ENCODE measurements at regions not wholly inside any gene's neighbourhood (a gene's known extent, or its start where the extent isn't known, plus 50 kb on each side); places are given as distances from the start of the nearest gene placed in this dataset.
"Not testable (repeated sequence)": the region's sequence is repeated elsewhere in the genome, so short reads cannot be mapped to it uniquely, and the experiment has no call there.

- no peak overlapping the region for H3K4me3 ChIP-seq
- H3K4me1 ChIP-seq = peaks cover 5% of the 10 kb centered on the region
- H3K9me3 ChIP-seq = no peaks in the 10 kb centered on the region
- no peaks in the 10 kb centered on the region for H3K36me3 ChIP-seq
- DNase-seq = no peak
- no peaks in the 10 kb centered on the region for H3K27me3 ChIP-seq
- H3K27ac ChIP-seq = no peak overlapping the region
- intact Hi-C loops (cut with DNase I) = no loop called here
- H3K9ac ChIP-seq (ENCODE audit: low read depth in 2 of 2, low read length in 2 of 2) = no peak overlapping the region
- no peak for TF ChIP-seq CTCF (IDR thresholded peaks at IDR 0.05)
Measured at GRCh38 chr14:57058319-57058718, 210.4 kb downstream of the EXOC5 start.

- no peak for DNase-seq
- Histone ChIP-seq H3K9me3 (no peaks in the 10 kb centered on the region), H3K27ac (no peak overlapping the region), H3K36me3 (no peaks in the 10 kb centered on the region), H3K27me3 (no peaks in the 10 kb centered on the region), H3K4me1 (peaks cover 5% of the 10 kb centered on the region), H3K4me3 (no peak overlapping the region), H3K9ac (ENCODE audit: low read depth in 2 of 2, low read length in 2 of 2) (no peak overlapping the region)
- TF ChIP-seq CTCF (IDR thresholded peaks at IDR 0.05) = no peak
- intact Hi-C loops (cut with DNase I) = no loop called here
Measured at GRCh38 chr14:57057803-57058202, 210.9 kb downstream of the EXOC5 start.

- H3K9ac ChIP-seq (ENCODE audit: low read depth in 2 of 2, low read length in 2 of 2); H3K36me3 ChIP-seq; intact Hi-C loops (cut with DNase I); H3K4me3 ChIP-seq; H3K27ac ChIP-seq; H3K9me3 ChIP-seq; H3K4me1 ChIP-seq; DNase-seq; H3K27me3 ChIP-seq: not testable (repeated sequence)
Measured at GRCh38 chr14:57056522-57056921, 212.2 kb downstream of the EXOC5 start.

- Histone ChIP-seq H3K27me3 (no peaks in the 10 kb centered on the region), H3K36me3 (no peaks in the 10 kb centered on the region), H3K4me1 (no peaks in the 10 kb centered on the region), H3K9ac (ENCODE audit: low read depth in 2 of 2, low read length in 2 of 2) (no peak overlapping the region), H3K27ac (no peak overlapping the region), H3K4me3 (no peak overlapping the region), H3K9me3 (no peaks in the 10 kb centered on the region)
- no peak for TF ChIP-seq CTCF (IDR thresholded peaks at IDR 0.05)
- no peak for DNase-seq
- intact Hi-C loops (cut with DNase I) = no loop called here
Measured at GRCh38 chr14:57052705-57053302, 215.9 kb downstream of the EXOC5 start.

GRCh38 chr14:57051633-57052032 is 217.1 kb downstream of the EXOC5 start:
- Histone ChIP-seq H3K4me1 (no peaks in the 10 kb centered on the region), H3K4me3 (no peak overlapping the region), H3K9ac (ENCODE audit: low read depth in 2 of 2, low read length in 2 of 2) (no peak overlapping the region), H3K27me3 (no peaks in the 10 kb centered on the region), H3K36me3 (no peaks in the 10 kb centered on the region), H3K27ac (no peak overlapping the region), H3K9me3 (no peaks in the 10 kb centered on the region)
- TF ChIP-seq CTCF (IDR thresholded peaks at IDR 0.05) = no peak
- intact Hi-C loops (cut with DNase I) = no loop called here
- DNase-seq = no peak

GRCh38 chr14:57049848-57050247 is 218.9 kb downstream of the EXOC5 start:
- no peak overlapping the region for H3K9ac ChIP-seq (ENCODE audit: low read depth in 2 of 2, low read length in 2 of 2)
- intact Hi-C loops (cut with DNase I) = no loop called here
- H3K9me3 ChIP-seq = no peaks in the 10 kb centered on the region
- no peak overlapping the region for H3K27ac ChIP-seq
- TF ChIP-seq CTCF (IDR thresholded peaks at IDR 0.05) = no peak
- no peak for DNase-seq
- H3K27me3 ChIP-seq = no peaks in the 10 kb centered on the region
- no peak overlapping the region for H3K4me3 ChIP-seq
- H3K4me1 ChIP-seq = no peaks in the 10 kb centered on the region
- no peaks in the 10 kb centered on the region for H3K36me3 ChIP-seq
